ENCODE measurements at regions not wholly inside any gene's neighbourhood (a gene's known extent, or its start where the extent isn't known, plus 50 kb on each side); places are given as distances from the start of the nearest gene placed in this dataset.

- ATAC-seq (no peak), DNase-seq (no peak)
- no peak overlapping the region for H3K27ac Mint-ChIP-seq
- no peak overlapping the region for H3K4me3 Mint-ChIP-seq
- CTCF ChIA-PET, result no interaction called here
- H3K4me1 Mint-ChIP-seq (ENCODE audit: low read depth), result no peaks in the 10 kb centered on the region
- peaks cover 5% of the 10 kb centered on the region for H3K27me3 Mint-ChIP-seq
- H3K9me3 Mint-ChIP-seq, result peaks cover 11% of the 10 kb centered on the region
- intact Hi-C loops (cut with micrococcal nuclease), result no loop called here
- POLR2A ChIA-PET, result interaction anchor here (0.6 kb wide), 1 partner anchor 453 kb away, joined by 3 read pairs; no protein-coding TSS in a partner anchor
- H3K36me3 Mint-ChIP-seq (ENCODE audit: low read depth), result no peaks in the 10 kb centered on the region
- TF ChIP-seq CTCF (IDR thresholded peaks at IDR 0.05), result no peak
Observed at GRCh38 chr2:7373156-7373555, 455.9 kb downstream of the RNF144A start.

GRCh38 chr2:7375901-7376300, 458.7 kb downstream of the RNF144A start:
- Mint-ChIP-seq H3K9me3 (no peaks in the 10 kb centered on the region), H3K27me3 (peaks cover 4% of the 10 kb centered on the region), H3K4me1 (ENCODE audit: low read depth) (no peaks in the 10 kb centered on the region), H3K4me3 (no peak overlapping the region), H3K36me3 (ENCODE audit: low read depth) (no peaks in the 10 kb centered on the region), H3K27ac (no peak overlapping the region)
- CTCF ChIA-PET, result no interaction called here
- intact Hi-C loops (cut with micrococcal nuclease), result no loop called here
- POLR2A ChIA-PET, result no interaction called here
- TF ChIP-seq CTCF (IDR thresholded peaks at IDR 0.05), result no peak
- no peak for DNase-seq
- no peak for ATAC-seq

GRCh38 chr2:7377916-7378569, 460.8 kb downstream of the RNF144A start:
- Mint-ChIP-seq H3K9me3 (no peaks in the 10 kb centered on the region), H3K27ac (no peak overlapping the region), H3K4me3 (no peak overlapping the region), H3K36me3 (ENCODE audit: low read depth) (no peaks in the 10 kb centered on the region), H3K4me1 (ENCODE audit: low read depth) (no peaks in the 10 kb centered on the region), H3K27me3 (peaks cover 8% of the 10 kb centered on the region)
- no peak for DNase-seq
- no peak for ATAC-seq
- TF ChIP-seq CTCF (IDR thresholded peaks at IDR 0.05), result no peak
- POLR2A ChIA-PET, result no interaction called here
- intact Hi-C loops (cut with micrococcal nuclease), result no loop called here
- CTCF ChIA-PET, result interaction anchor here (1.6 kb wide), 1 partner anchor 14 kb away, joined by 4 read pairs; no protein-coding TSS in a partner anchor

- Mint-ChIP-seq H3K27me3 (peaks cover 9% of the 10 kb centered on the region), H3K36me3 (ENCODE audit: low read depth) (no peaks in the 10 kb centered on the region), H3K4me1 (ENCODE audit: low read depth) (no peaks in the 10 kb centered on the region), H3K27ac (no peak overlapping the region), H3K4me3 (no peak overlapping the region), H3K9me3 (no peaks in the 10 kb centered on the region)
- ChIA-PET CTCF (interaction anchor here (1.6 kb wide), 1 partner anchor 14 kb away, joined by 4 read pairs; no protein-coding TSS in a partner anchor), POLR2A (no interaction called here)
- ATAC-seq, result no peak
- no peak for TF ChIP-seq CTCF (IDR thresholded peaks at IDR 0.05)
- DNase-seq, result no peak
- intact Hi-C loops (cut with micrococcal nuclease), result no loop called here
Observed at GRCh38 chr2:7378591-7378990, 461.4 kb downstream of the RNF144A start.

GRCh38 chr2:7379799-7380198, 462.6 kb downstream of the RNF144A start:
- no peak for DNase-seq
- Mint-ChIP-seq H3K36me3 (ENCODE audit: low read depth) (no peaks in the 10 kb centered on the region), H3K9me3 (no peaks in the 10 kb centered on the region), H3K4me1 (ENCODE audit: low read depth) (no peaks in the 10 kb centered on the region), H3K4me3 (no peak overlapping the region), H3K27ac (no peak overlapping the region), H3K27me3 (peaks cover 9% of the 10 kb centered on the region)
- no peak for ATAC-seq
- intact Hi-C loops (cut with micrococcal nuclease), result no loop called here
- CTCF ChIA-PET, result interaction anchor here (1.6 kb wide), 1 partner anchor 13 kb away, joined by 4 read pairs; no protein-coding TSS in a partner anchor
- TF ChIP-seq CTCF (IDR thresholded peaks at IDR 0.05), result no peak
- POLR2A ChIA-PET, result no interaction called here
